Neural progenitor cell (in vitro differentiated cells): ENCODE measurements at regions not wholly inside any gene's neighbourhood (a gene's known extent, or its start where the extent isn't known, plus 50 kb on each side); places are given as distances from the start of the nearest gene placed in this dataset.
"Not testable (repeated sequence)": the region's sequence is repeated elsewhere in the genome, so short reads cannot be mapped to it uniquely, and the experiment has no call there.

Experiments
- CTCF ChIP-seq: fragments of 200-600 bp; sonication (generic); IDR thresholded peaks from 2 replicates; pipeline ENCODE4 v1.5.1; 2017; ENCODE audit warnings: antibody characterized with exemption, mild to moderate bottlenecking
- EZH2 ChIP-seq: fragments of 200-600 bp; sonication (generic); IDR thresholded peaks from 2 replicates; pipeline ENCODE4 v1.6.1; 2017; ENCODE audit warnings: antibody characterized with exemption, mild to moderate bottlenecking, moderate library complexity
- EZH2phosphoT487 ChIP-seq: fragments of 200-600 bp; sonication (generic); IDR thresholded peaks from 2 replicates; pipeline ENCODE4 v1.6.1; 2017; ENCODE audit warnings: antibody characterized with exemption

GRCh38 chr13:97772466-97772865, 181.0 kb upstream of the IPO5 start:
- not testable (repeated sequence) for TF ChIP-seq CTCF, EZH2phosphoT487, EZH2
